ENCODE measurements at regions not wholly inside any gene's neighbourhood (a gene's known extent, or its start where the extent isn't known, plus 50 kb on each side); places are given as distances from the start of the nearest gene placed in this dataset.
"Not testable (repeated sequence)": the region's sequence is repeated elsewhere in the genome, so short reads cannot be mapped to it uniquely, and the experiment has no call there.

GRCh38 chr10:33007731-33008381 is 49.8 kb upstream of the ITGB1 start:
- POLR2A ChIA-PET = interaction anchor here (1.0 kb wide), 1 partner anchor 27 kb away, joined by 3 read pairs; no protein-coding TSS in a partner anchor
- DNase-seq (ENCODE audit: low read depth, low spot score); BruUV-seq (replicated peaks); in situ Hi-C loops (cut with HindIII; ENCODE audit: low pct_unique_long_range_greater_than_20kb, low sequenced_read_pairs); H3K4me3 ChIP-seq (ENCODE audit: low read depth in 2 of 2, low read length in 2 of 2); H3K27me3 ChIP-seq (ENCODE audit: control insufficient read depth, insufficient read depth, low read length); H3K36me3 ChIP-seq (ENCODE audit: control insufficient read depth, insufficient read depth, low read length); CTCF ChIA-PET; H3K9me3 ChIP-seq (ENCODE audit: control insufficient read depth, insufficient read depth, low read depth, low read length); ATAC-seq: not testable (repeated sequence)
- Histone ChIP-seq H3K4me1 (ENCODE audit: control insufficient read depth, insufficient read depth, low read length) (peaks cover 55% of the 10 kb centered on the region), H3K27ac (ENCODE audit: low read length) (peak overlapping the region; percentile 99)
- intact Hi-C loops (cut with micrococcal nuclease; ENCODE audit: unreplicated experiment) = loop anchor here (5.0 kb wide), 1 partner anchor 46 kb away; no protein-coding TSS in a partner anchor
